H9 (cell line): ENCODE measurements at regions not wholly inside any gene's neighbourhood (a gene's known extent, or its start where the extent isn't known, plus 50 kb on each side); places are given as distances from the start of the nearest gene placed in this dataset.
"Not testable (repeated sequence)": the region's sequence is repeated elsewhere in the genome, so short reads cannot be mapped to it uniquely, and the experiment has no call there.

Experiments
- DNase-seq: peaks from one replicate; pipeline ENCODE4 v3.0.0-alpha.2; 2017
- H2AFZ ChIP-seq: one replicate; pipeline ENCODE4 v1.6.1; 2013; ENCODE audit warnings: mild to moderate bottlenecking, low read length, control low read depth, moderate library complexity
- H2AK5ac ChIP-seq: 2 replicates; pipeline ENCODE4 v1.6.1; 2013; ENCODE audit warnings: low read length, control low read depth, mixed read lengths; ENCODE audit not compliant: insufficient read length
- H2BK120ac ChIP-seq: one replicate; pipeline ENCODE4 v1.6.1; 2013; ENCODE audit warnings: low read depth, mild to moderate bottlenecking, low read length, control low read depth, inconsistent platforms; ENCODE audit not compliant: poor library complexity, severe bottlenecking
- H2BK12ac ChIP-seq: 2 replicates; pipeline ENCODE4 v1.6.1; 2013; ENCODE audit warnings: low read length, control low read depth, mixed read lengths, low read depth; ENCODE audit not compliant: insufficient read length
- H2BK15ac ChIP-seq: 2 replicates; pipeline ENCODE4 v1.6.1; 2013; ENCODE audit warnings: low read depth, low read length, control low read depth
- H2BK20ac ChIP-seq: one replicate; pipeline ENCODE4 v1.6.1; 2013; ENCODE audit warnings: low read depth, mild to moderate bottlenecking, low read length, control low read depth, inconsistent platforms; ENCODE audit not compliant: poor library complexity, severe bottlenecking
- H2BK5ac ChIP-seq: 2 replicates; pipeline ENCODE4 v1.6.1; 2013; ENCODE audit warnings: low read length, control low read depth, mixed read lengths; ENCODE audit not compliant: insufficient read length
- H3K14ac ChIP-seq: 2 replicates; pipeline ENCODE4 v1.6.1; 2013; ENCODE audit warnings: low read length, control low read depth; ENCODE audit not compliant: insufficient read depth
- H3K18ac ChIP-seq: 2 replicates; pipeline ENCODE4 v1.6.1; 2013; ENCODE audit warnings: low read depth, mild to moderate bottlenecking, mixed read lengths, low read length, control low read depth; ENCODE audit not compliant: insufficient read length
- H3K23ac ChIP-seq: 2 replicates; pipeline ENCODE4 v1.6.1; 2013; ENCODE audit warnings: low read length, control low read depth, mixed read lengths, low read depth; ENCODE audit not compliant: insufficient read length
- H3K23me2 ChIP-seq: 2 replicates; pipeline ENCODE4 v1.6.1; 2013; ENCODE audit warnings: low read depth, mild to moderate bottlenecking, mixed read lengths, low read length, control low read depth; ENCODE audit not compliant: insufficient read length, poor library complexity, severe bottlenecking
- H3K27ac ChIP-seq: 2 replicates; pipeline ENCODE4 v1.5.1; 2013; ENCODE audit warnings: low read length, control low read depth, mixed read lengths, low read depth; ENCODE audit not compliant: insufficient read length
- H3K27me3 ChIP-seq: 2 replicates; pipeline ENCODE4 v1.6.1; 2013; ENCODE audit warnings: low read length, control low read depth, inconsistent platforms; ENCODE audit not compliant: insufficient read depth
- H3K4ac ChIP-seq: 2 replicates; pipeline ENCODE4 v1.6.1; 2013; ENCODE audit warnings: low read depth, mild to moderate bottlenecking, control low read depth, inconsistent platforms, low read length, moderate library complexity
- H3K4me1 ChIP-seq: 2 replicates; pipeline ENCODE4 v1.6.1; 2013; ENCODE audit warnings: low read length, control low read depth, inconsistent platforms; ENCODE audit not compliant: insufficient read depth
- H3K4me2 ChIP-seq: 2 replicates; pipeline ENCODE4 v1.6.1; 2013; ENCODE audit warnings: low read length, control low read depth, mixed read lengths; ENCODE audit not compliant: insufficient read length, insufficient read depth
- H3K56ac ChIP-seq: 2 replicates; pipeline ENCODE4 v1.6.1; 2013; ENCODE audit warnings: low read depth, mild to moderate bottlenecking, mixed read lengths, low read length, control low read depth; ENCODE audit not compliant: insufficient read length
- H3K79me1 ChIP-seq: 2 replicates; pipeline ENCODE4 v1.6.1; 2013; ENCODE audit warnings: low read depth, mild to moderate bottlenecking, moderate library complexity, low read length, control low read depth, inconsistent platforms; ENCODE audit not compliant: insufficient read depth, poor library complexity, severe bottlenecking
- H3K79me2 ChIP-seq: 2 replicates; pipeline ENCODE4 v1.6.1; 2013; ENCODE audit warnings: low read length, control low read depth, inconsistent platforms; ENCODE audit not compliant: insufficient read depth
- H3K9ac ChIP-seq: 2 replicates; pipeline ENCODE4 v1.6.1; 2013; ENCODE audit warnings: low read length, control low read depth, mixed read lengths; ENCODE audit not compliant: insufficient read length; ENCODE audit errors: extremely low read depth
- H3K9me3 ChIP-seq: one replicate; pipeline ENCODE4 v1.6.1; 2013; ENCODE audit warnings: low read depth, low read length, inconsistent platforms; ENCODE audit not compliant: control insufficient read depth
- H3T11ph ChIP-seq: one replicate; pipeline ENCODE4 v1.6.1; 2013; ENCODE audit warnings: mild to moderate bottlenecking, low read length, control low read depth, inconsistent platforms
- H4K20me1 ChIP-seq: one replicate; pipeline ENCODE4 v1.6.1; 2013; ENCODE audit not compliant: control insufficient read depth, insufficient read length, insufficient read depth
- H4K5ac ChIP-seq: 2 replicates; pipeline ENCODE4 v1.6.1; 2013; ENCODE audit warnings: low read depth, mild to moderate bottlenecking, mixed read lengths, low read length, control low read depth; ENCODE audit not compliant: insufficient read length
- H4K8ac ChIP-seq: replicated peaks from 2 replicates; pipeline ENCODE4 v1.6.1; 2013; ENCODE audit warnings: low read length, control low read depth, mixed read lengths, low read depth; ENCODE audit not compliant: insufficient read length
- H4K91ac ChIP-seq: 2 replicates; pipeline ENCODE4 v1.6.1; 2013; ENCODE audit warnings: low read depth, mild to moderate bottlenecking, moderate library complexity, mixed read lengths, low read length, control low read depth; ENCODE audit not compliant: insufficient read length
- H3K27ac Mint-ChIP-seq, 3 experiments: 2 replicates in 2 of 3; 3 replicates in 1 of 3; pipeline ENCODE4 v1.8.0; 2020 to 2021; ENCODE audit warnings: mixed read lengths in 3 of 3, mild to moderate bottlenecking in 1 of 3, moderate library complexity in 1 of 3
- H3K27me3 Mint-ChIP-seq: 2 replicates; pipeline ENCODE4 v1.8.0; 2021; ENCODE audit warnings: low read depth, mild to moderate bottlenecking, moderate library complexity, mixed read lengths
- H3K36me3 Mint-ChIP-seq, 3 experiments: 2 replicates in 2 of 3; 3 replicates in 1 of 3; pipeline ENCODE4 v1.8.0; 2020 to 2021; ENCODE audit warnings: low read depth in 3 of 3, mixed read lengths in 3 of 3; ENCODE audit not compliant: insufficient read depth in 1 of 3
- H3K4me1 Mint-ChIP-seq, 2 experiments: 2 replicates each; pipeline ENCODE4 v1.8.0; 2020; ENCODE audit warnings: mixed read lengths in 2 of 2
- H3K4me3 Mint-ChIP-seq, 2 experiments: 2 replicates in 1 of 2; 3 replicates in 1 of 2; pipeline ENCODE4 v1.8.0; 2020 to 2021; ENCODE audit warnings: mild to moderate bottlenecking in 2 of 2, mixed read lengths in 2 of 2, moderate library complexity in 1 of 2
- H3K9me3 Mint-ChIP-seq, 2 experiments: 2 replicates in 1 of 2; 3 replicates in 1 of 2; pipeline ENCODE4 v1.8.0; 2020; ENCODE audit warnings: mild to moderate bottlenecking in 2 of 2, mixed read lengths in 2 of 2, moderate library complexity in 1 of 2
- WGBS: extraction: QIAGEN DNeasy Blood & Tissue Kit; methylation state at CpG from one replicate; pipeline ENCODE4 v1.1.7; 2013; ENCODE audit warnings: missing lambda C conversion rate, low lambda C conversion rate, mixed read lengths; ENCODE audit not compliant: insufficient read length; ENCODE audit errors: extremely low coverage; 5-methylcytosine and 5-hydroxymethylcytosine counted together

- DNase-seq, H2BK20ac ChIP-seq, H3K23me2 ChIP-seq, H3K27ac ChIP-seq, H3K27ac Mint-ChIP-seq, H2AFZ ChIP-seq, H3K79me2 ChIP-seq, H2BK120ac ChIP-seq, H4K8ac ChIP-seq, H3K27me3 ChIP-seq, H3K14ac ChIP-seq, H3K4me2 ChIP-seq, H3K79me1 ChIP-seq, H3K36me3 Mint-ChIP-seq, H3T11ph ChIP-seq, H4K91ac ChIP-seq, H3K4me1 ChIP-seq, H4K20me1 ChIP-seq, H3K9ac ChIP-seq, H2BK12ac ChIP-seq, H2BK5ac ChIP-seq, H3K18ac ChIP-seq, H3K56ac ChIP-seq, H4K5ac ChIP-seq, H2AK5ac ChIP-seq, H3K4ac ChIP-seq, H3K4me3 Mint-ChIP-seq, H3K9me3 ChIP-seq, H3K23ac ChIP-seq, H3K27me3 Mint-ChIP-seq, H2BK15ac ChIP-seq: not testable (repeated sequence)
- Mint-ChIP-seq H3K9me3 (peaks cover 4 to 10% of the 10 kb centered on the region in 2 experiments; a peak in 3 of 5 replicates), H3K4me1 (peaks cover 8 to 10% of the 10 kb centered on the region in 2 experiments)
Measured at GRCh38 chr9:66810247-66810646, 90.3 kb upstream of the ZNF658 start.

- not testable (repeated sequence) for DNase-seq, H3K4me2 ChIP-seq, H3K4me1 ChIP-seq, H2BK12ac ChIP-seq, H2BK5ac ChIP-seq, H3K4me1 Mint-ChIP-seq, H3K14ac ChIP-seq, H3K9ac ChIP-seq, H3K23ac ChIP-seq, H4K8ac ChIP-seq, H3K36me3 Mint-ChIP-seq, H3K27me3 Mint-ChIP-seq, H2BK120ac ChIP-seq, H3K4ac ChIP-seq, H2BK15ac ChIP-seq, H3K9me3 Mint-ChIP-seq, H4K91ac ChIP-seq, H2AFZ ChIP-seq, H3K27me3 ChIP-seq, H3K18ac ChIP-seq, H4K5ac ChIP-seq, H4K20me1 ChIP-seq, H2AK5ac ChIP-seq, H3K56ac ChIP-seq, H3K79me1 ChIP-seq, H3K79me2 ChIP-seq, H2BK20ac ChIP-seq, H3T11ph ChIP-seq, H3K23me2 ChIP-seq, H3K9me3 ChIP-seq
- H3K27ac ChIP-seq: peak overlapping the region; percentile 46
- no CpG with 5 or more reads among the region's 1 CpG for WGBS
- H3K4me3 Mint-ChIP-seq: peak overlapping the region in 1 of 2 experiments; percentile 50; a peak in 1 of 5 replicates
- peak overlapping the region; percentile 97 to 98 (median 98) for H3K27ac Mint-ChIP-seq
Measured at GRCh38 chr9:66812367-66812766, 88.2 kb upstream of the ZNF658 start.
